ENCODE measurements at regions not wholly inside any gene's neighbourhood (a gene's known extent, or its start where the extent isn't known, plus 50 kb on each side); places are given as distances from the start of the nearest gene placed in this dataset.
"Not testable (repeated sequence)": the region's sequence is repeated elsewhere in the genome, so short reads cannot be mapped to it uniquely, and the experiment has no call there.

DNA sequence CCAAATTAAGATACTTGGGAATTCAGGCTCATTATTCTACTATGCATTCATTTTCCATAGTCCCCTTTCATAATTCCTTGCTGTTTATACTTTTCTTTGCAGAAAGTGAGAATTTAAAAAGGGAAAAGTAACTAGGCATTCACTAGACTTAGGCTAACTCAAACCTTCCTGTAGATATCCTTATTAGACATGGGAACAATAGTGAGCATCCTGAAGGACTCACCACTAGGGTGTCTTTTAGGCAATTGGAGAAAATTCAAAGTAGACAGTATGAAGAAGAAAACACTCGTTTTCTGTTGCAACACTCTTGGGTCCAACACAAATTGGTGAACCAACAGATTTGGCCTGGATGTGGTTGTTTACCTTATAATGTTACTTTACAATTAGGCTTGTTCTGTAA is 213.2 kb upstream of the GRIN3A start:
- no peak for DNase-seq

DNA sequence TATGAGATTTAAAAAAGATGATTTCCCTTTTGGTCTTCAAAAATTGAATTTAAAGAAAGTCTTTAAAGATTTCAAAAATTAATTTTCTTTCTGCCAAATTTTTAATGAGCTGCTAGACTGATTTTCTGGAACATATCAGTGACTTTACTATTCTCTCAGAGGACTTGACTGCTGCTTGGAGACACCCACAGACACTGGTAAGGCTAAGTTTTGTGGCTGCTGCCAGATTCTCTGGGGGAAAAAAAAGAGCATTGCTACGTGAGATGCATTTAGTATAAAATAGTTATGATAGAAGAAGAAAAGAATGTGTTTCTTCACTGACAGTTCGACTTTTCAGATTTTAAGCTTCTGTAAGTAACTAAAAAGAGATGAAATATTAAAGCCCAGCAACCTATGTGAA is 193.3 kb upstream of the GRIN3A start:
- DNase-seq: no peak

DNA sequence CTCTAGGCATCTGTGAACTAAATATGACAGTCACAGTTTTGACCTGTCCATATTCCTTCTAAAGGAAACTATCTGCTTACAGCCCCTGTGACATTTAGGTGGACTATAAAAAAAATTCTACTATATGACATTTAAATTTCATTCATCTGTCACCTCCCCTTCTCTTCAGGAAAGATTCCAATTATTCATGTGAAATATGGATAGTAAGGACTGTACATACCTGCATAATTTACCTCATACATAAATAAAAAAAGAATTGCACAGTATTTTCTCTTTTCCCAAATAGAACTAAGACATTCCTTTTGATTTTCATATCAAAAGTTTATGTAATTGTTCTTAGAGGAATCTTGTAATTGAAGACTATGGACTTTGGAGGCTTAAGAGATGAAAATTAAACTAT is 192.3 kb upstream of the GRIN3A start:
- no peak for DNase-seq

DNA sequence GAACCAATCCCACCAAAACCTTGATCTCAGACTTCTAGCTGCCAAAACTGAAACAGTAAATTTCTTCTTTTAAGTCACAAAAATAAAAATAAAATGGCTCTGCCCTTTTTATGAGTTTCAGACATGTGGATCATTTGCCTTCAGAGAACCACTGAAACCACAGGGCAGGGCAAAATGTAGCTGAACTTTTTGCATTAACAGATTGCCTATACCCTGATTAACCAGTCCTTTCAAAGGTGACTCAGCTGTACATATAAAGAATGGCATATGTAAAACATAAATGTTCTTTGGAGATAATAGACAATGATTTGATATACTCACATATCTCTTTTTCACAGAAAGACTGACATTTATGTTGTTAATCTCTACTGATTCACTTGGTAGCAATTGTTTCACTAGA is 187.1 kb upstream of the GRIN3A start:
- DNase-seq: peak; percentile 64

DNA sequence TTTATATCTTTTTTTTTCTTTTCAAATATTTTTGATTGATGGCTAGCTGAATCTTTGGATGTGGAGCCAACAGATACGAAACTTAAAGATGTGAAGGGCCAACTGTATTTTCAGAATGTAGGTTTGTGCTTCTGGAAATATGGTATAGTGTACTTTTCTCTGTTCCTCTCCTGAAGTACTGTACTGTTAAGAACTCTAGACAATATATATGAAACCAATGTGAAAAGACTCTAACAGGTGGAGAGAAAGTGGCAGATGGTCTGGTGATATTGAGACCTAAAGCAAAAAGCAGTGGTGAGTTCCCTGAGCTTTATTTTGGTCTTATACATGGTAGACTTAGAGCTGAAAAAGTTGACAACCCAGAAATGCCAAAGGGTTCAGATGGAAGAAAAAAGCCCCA is 185.0 kb upstream of the GRIN3A start:
- DNase-seq: no peak

DNA sequence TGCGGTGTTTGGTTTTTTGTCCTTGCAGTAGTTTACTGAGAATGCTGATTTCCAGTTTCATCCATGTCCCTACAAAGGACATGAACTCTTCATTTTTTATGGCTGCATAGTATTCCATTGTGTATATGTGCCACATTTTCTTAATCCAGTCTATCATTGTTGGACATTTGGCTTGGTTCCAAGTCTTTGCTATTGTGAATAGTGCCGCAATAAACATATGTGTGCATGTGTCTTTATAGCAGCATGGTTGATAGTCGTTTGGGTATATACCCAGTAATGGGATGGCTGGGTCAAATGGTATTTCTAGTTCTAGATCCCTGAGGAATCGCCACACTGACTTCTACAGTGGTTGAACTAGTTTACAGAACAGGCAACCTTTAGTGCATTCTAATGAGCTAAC is 178.5 kb upstream of the GRIN3A start:
- DNase-seq: not testable (repeated sequence)

DNA sequence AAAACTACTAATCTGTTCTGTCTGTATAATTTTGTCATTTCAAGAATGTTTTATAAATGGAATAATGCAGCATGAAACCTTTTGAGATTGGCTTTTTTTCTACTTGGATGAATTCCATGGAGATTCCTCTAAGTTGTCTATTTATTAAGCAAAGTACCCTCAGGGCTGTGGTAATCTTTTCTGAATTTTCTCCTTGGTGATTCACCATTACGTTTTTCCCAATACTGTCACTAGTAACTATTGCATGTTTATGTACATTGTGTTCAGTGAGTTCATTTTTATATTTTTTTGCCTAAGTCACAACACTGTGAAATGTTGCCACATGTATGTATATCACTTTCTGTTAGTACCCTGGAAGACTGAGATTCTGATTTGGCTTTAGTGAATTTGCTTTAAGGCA is 177.0 kb upstream of the GRIN3A start:
- no peak for DNase-seq

DNA sequence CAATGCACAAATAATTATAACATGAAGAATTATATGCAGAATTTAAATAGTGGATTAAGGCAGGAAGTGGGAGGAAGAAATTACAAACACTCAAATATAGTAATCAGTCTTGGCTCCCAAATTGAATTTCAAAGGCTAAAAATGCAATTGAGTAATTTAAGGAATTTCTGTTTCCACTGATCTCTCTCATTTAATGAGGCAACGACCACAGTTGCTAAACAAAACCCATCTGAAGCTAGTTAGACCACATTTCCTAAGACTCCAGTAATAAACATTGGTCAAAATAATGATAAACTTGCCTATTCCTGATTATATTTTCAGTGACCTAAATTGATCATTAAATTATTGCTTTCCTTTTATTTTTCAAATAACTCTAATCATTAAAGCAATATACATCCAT is 174.3 kb upstream of the GRIN3A start:
- no peak for DNase-seq

DNA sequence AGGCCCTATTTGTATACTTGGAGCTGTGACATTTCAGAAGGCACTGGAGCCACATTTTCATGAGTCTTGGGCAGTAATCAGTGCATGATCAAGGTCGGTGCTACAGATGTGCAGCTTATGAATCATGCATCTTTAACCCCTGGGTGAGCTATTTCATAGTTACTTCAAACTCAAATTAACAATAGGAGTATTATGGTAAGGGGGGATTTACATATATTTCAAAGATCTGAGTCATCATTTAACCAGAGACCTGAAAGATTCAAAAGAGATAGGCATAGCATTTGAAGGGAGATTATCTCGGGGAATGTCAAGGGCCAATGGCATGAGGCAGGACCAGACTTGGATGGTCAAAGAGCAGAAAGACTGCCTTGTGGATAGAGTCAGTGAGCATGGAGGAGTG is 169.0 kb upstream of the GRIN3A start:
- DNase-seq: no peak

DNA sequence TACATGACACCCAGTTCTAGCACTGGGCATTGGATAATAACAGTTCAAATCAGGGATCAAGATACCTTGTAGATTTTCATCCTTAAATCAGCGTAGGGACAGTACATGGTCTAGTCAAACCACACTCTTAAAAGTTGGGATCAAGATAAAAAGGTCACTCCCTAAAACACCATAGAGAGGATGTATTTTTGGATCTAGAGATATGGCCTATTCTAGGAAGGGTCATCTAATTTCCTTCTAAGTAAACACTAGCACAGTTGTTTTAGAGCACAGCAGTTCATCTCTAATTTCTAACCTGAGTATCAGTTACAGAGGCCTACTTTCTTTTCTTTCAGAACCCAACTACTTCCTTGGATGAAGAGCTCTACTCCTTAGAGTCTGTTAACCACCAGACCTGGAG is 166.4 kb upstream of the GRIN3A start:
- DNase-seq: no peak

DNA sequence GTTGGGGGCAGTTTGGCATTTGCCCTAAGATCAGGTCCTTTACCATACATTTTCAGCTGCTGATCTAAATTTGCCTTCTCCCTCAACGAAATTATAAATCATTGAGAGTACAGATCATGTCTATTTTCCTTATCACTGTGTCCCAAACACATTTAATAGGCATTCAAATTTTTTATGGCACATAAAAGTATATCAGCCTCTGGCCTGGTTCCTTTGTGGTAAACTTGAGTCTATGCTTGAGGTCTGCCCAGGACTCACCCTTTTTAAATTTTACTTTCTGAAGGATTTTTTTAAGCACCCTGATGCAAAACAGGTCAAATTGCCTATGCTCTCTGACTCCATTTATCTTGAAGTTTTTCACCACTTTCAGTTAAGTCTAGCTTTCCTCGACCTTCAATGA is 163.6 kb upstream of the GRIN3A start:
- DNase-seq: peak; percentile 68

DNA sequence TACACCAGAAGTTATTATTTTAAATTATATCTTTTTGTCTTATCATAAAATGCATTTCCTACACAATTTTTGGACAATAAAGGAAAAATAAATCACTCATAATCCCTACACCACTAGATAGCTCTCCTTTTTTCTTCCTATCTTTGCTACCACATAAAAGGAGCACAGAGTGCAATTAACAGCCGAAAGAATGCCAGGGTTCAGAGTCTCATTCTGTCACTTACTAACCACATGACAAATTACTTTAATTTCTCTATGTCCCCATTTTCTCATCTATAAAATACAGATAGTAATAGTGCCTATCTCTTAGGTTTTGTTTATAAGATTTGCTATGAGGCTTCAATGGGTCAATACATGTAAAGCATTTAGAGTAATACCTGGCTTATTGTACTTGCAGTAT is 158.7 kb upstream of the GRIN3A start:
- no peak for DNase-seq

DNA sequence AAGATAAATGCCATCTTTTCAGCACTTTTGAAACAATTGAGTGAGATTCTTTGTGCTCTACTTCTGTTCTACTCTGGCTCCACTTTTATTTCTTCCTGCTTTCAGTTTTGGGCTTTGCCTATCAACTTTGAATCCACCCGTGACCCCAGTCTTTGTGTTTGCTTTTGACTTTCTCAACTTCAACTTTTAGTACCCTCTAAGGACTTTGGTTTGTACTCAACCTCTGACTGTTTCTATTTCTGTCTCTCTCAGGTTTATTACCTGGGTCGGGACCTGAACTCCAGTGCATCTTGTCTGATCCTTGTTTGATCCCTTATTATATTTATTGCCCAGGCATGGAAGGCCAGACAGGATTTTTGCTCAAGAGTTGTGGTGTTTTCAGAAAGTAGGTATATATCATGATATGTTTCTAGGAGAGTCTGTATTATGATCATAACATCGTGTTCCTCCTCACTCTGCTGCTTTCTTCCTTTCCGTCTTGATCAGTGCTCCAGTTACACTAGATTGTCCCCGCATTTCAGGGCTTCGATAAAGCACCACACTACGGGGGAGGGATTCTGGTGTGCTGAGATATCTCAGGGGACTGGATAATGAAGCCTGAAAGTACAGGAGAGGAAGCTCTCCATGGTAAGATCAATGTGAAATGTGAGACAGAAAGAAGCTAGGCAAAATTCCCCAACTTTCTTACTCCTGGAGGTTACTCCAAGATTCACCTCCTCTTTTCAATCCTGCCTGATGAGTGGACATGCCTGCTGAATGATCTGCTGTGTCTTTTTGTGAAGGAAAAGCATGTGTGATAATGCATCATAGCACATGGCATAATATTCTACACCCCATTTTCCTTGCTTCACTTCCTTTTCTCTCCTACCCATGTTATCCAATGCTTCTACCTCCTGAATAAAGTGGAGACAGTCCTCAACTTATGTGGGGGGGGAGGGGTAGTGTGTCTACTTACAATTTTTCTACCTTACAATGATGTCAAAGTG is 155.5 kb upstream of the GRIN3A start:
- no peak for DNase-seq

DNA sequence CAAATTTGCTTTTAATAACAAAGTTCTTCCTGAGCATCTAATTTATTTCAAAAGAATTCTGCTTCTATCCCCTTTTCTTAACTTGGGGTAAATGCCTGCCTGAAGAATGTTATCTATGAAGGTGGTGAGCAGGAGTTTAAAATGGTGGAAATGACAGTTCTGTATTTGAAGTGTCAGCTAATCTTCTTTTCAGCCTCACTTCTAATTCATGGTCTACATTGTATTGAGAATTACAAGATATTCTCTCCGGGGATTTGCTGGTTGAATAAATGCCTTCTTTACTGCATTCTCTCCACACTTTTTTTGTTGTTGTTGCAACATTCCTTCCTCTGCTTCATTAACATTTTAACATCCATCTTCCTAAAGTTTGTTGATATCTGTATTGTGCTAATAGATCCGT is 143.1 kb upstream of the GRIN3A start:
- DNase-seq: no peak

DNA sequence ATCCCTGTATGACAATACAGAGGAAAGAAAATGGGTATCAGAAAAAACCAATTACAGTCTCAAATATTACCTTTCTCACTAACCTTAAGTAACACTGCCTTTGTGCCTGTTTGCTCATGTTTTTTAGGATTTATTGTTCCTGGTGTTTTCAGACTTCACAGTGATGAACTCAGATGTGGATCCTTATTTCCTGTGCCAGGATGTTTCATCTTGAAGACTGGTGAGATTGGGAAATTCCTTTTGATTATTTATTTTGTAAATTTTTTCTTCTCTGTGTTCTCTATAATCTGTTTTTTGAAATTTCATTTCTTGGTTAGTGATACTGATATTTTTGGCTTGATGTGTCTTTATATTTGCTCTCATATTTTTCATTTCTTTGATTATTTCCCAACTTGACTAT is 142.4 kb upstream of the GRIN3A start:
- DNase-seq: no peak

DNA sequence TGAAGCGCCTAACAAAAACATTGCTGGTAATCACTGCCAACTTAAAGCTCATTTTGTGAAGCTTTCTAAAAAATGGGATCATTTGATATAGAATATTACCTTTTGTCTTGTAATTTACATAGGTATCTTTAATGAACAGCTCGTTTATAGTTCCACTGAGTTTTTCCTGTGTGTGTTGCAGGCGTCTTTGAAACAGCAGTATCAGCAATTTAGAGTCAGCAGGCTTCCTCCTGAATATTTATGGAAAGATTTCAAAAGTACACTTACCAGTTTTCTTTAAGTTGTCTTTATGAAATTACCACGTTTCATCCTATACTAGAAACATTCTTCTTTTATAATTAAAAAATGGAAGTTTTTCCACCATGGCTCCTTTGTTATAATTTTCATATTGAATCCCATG is 140.3 kb upstream of the GRIN3A start:
- DNase-seq: no peak

DNA sequence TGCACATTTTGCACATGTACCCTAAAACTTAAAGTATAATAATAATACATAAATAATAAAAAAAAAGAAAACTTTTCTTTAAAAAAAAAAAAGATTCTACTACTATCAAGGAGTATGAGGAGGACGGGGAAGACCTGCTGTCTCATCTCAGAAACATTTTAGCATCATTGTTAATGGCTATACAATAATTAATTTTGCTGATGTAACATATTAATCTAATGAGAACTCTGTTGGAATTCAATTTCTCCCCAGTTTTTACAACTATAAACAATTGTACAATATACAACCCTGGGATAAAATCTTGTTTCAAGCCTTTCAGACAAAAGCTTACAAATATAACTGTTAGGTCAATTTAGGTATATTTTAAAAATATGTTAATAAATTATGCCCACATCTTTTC is 139.0 kb upstream of the GRIN3A start:
- no peak for DNase-seq

DNA sequence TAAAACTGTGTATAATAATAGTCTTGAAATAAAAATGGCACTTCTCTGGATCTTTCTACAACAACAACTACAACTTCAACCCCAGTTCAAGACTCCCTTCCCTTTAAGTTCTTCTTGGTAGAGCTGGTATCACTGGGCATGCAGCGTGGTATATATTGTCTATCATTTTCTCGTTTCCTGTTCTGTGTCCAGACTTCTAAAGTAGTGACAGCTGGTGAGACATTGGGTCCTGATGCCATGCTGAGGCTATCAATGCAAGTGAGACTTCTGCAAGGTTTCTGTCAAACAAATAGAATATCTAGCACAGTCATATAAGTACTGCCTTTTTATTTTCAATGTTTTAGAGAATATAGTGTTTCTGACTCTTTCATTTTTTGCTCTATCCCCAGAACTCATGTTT is 123.0 kb upstream of the GRIN3A start:
- DNase-seq: no peak

DNA sequence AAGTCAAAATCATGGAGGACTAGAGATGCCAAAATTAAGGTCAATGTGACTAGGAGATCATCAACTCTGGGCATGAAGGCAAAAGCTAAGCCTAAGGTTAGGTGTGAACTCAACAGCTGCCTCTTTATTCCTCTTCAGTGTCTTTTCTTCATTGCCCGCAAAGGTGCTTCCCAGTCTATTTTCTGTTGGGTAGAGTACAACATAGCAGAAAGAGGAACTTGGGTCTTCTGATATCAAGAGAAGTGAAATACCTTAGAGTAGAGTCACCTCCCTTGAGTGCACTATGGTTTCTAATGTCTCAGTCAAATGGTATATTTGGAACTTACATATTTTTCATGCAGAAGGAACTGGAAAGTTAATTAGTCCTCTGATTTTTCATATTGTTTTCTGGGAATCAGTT is 122.5 kb upstream of the GRIN3A start:
- no peak for DNase-seq

DNA sequence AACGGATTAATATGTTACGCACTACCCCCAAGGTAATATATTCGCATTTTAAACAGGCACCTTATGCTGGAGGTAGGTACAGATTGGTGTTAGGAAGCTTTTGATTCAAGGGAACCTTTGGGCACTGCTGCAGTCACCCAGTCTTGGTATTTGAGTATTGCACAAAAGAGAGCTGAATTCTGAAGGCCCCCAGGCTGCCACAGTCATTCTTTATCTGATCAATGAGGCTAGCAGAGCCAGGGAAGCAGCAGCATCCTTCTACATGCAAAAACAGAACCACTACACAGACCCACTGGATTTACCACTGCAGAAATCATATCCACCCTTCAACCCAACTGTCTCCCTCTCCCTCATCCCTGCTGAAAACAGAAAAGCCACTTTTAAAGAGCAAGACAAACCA is 121.2 kb upstream of the GRIN3A start:
- DNase-seq: no peak

DNA sequence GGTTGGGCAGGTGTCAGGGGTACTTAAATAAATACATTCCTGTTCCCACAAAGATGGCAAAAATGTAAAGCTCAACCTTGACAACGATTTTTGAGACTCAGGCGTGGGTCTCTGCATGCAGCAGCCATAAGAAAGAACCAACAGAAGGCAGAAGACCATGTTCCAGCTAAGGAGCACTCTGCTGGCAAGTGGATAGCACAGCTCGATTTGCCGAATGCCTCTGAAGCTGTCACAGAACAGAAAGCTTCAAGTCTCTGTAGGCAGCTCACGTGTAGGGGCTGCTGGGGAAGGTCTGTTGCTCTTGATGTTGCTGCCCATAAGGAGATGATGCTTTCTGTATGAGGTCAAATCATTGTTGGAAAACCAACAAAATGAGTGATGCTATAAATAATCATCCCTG is 119.6 kb upstream of the GRIN3A start:
- DNase-seq: no peak

DNA sequence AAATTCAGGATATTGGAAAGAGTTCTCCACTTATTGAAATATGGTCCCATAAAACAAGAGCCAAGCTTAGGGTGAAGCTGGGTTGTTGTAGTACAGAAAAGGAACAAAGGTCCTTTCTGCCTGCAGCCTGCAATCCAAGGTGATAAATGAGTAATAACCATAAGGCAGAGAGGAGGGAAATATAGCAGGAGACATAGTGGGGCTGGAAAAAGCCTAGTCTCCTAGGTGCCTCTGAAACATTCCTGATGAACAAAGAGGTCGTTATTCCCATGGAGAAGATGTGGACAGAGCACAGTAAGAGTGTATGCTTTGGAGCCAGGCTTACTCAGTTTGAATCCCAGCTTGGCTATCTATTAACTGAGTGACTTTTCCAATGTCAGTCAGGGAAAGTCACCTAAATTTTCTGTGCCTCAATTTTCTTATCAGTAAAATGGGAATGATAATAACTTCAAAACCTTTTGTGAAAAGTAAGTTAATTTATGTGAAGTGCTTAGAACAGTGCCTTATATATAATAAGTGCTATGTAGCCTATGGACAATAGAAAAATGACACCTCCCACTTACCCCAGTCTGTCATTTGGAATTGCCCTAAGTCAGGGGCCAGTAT is 110.8 kb upstream of the GRIN3A start:
- DNase-seq: no peak

DNA sequence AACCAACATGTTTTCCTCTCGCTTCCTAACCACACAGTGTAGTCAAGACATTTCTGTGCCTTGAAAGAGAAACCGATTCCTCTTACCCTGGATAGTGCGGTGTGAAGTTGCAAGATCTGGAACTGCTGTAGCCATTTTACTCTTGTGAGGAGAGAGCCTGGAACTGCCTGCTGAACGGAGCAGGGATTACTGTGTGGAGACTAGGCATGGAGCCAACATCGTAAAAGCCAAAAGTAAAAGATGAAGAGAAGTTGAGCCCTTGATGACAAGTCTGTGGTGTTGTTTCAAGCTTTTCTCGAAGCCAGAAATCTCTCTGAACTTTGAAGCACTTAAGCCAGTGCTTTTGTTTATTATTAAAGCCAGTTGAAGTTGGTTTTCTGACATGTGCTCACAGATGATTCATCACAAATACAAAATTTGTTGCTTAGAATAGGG is 110.1 kb upstream of the GRIN3A start:
- no peak for DNase-seq

DNA sequence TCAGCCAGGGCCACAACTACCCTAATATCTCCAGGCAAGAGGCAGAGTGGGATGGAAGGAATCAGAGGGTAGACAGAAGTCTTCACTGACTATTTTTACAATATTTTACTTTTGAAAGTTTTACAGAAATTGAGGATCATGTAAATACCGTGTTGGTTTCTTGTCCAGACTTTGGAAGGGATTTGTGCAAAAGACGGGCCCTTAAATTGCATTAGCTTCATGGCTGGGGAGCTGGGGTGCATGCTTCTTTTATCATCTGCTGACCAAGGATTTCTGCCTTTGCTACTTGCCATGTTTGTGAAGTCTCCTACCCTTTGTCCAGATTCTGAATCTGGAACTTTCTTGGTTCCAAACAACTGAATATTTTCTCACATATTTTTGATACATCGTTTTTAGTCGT is 107.7 kb upstream of the GRIN3A start:
- no peak for DNase-seq

Measured in hematopoietic multipotent progenitor cell treated with erythropoietin and hydrocortisone succinate and interleukin-3 and kit ligand, for 4 days (in vitro differentiated cells).